Endothelial cell of umbilical vein (primary cell): ENCODE measurements at regions not wholly inside any gene's neighbourhood (a gene's known extent, or its start where the extent isn't known, plus 50 kb on each side); places are given as distances from the start of the nearest gene placed in this dataset.

Experiments
- BruUV-seq: library from RNA; stranded (reverse); fragments of 400-500 nt; replicated peaks from 2 replicates; lab custom pipeline; 2021; lab: Mats Ljungman, UMichigan
- CTCF ChIA-PET: fragments of 300-600, 350-600 bp; sonication (Branson Sonifier 250); formaldehyde crosslinking; loops from one replicate; lab custom pipeline; 2021; ENCODE audit warnings: antibody characterized with exemption, inconsistent platforms; lab: Charles Lee
- POLR2A ChIA-PET: fragments of 300-600, 350-600 bp; sonication (Branson Sonifier 250); formaldehyde crosslinking; loops from one replicate; lab custom pipeline; 2021; ENCODE audit warnings: antibody characterized with exemption, inconsistent platforms; lab: Charles Lee
- DNase-seq: peaks from one replicate; pipeline ENCODE4 v3.0.0-alpha.2; 2011; ENCODE audit warnings: low read depth, low spot score
- FAIRE-seq: peaks from 2 replicates; lab custom pipeline; 2011; peaks lifted over from hg19 to GRCh38; lab: Jason Lieb, UNC
- H2AFZ ChIP-seq: 2 replicates; pipeline ENCODE4 v1.6.0; 2012; ENCODE audit warnings: low read depth, low read length, control low read depth, inconsistent platforms
- H3K27ac ChIP-seq: 2 replicates; pipeline ENCODE4 v1.5.1; 2011; ENCODE audit warnings: low read depth, mild to moderate bottlenecking, control low read depth, low read length, moderate library complexity; ENCODE audit not compliant: insufficient read depth
- H3K27me3 ChIP-seq, 2 experiments: 2 replicates each; pipeline versions ENCODE4 v1.6.0 to v1.6.1; 2011; ENCODE audit warnings: low read length in 2 of 2, mixed read lengths in 1 of 2; ENCODE audit not compliant: control insufficient read depth in 2 of 2, insufficient read depth in 2 of 2
- H3K36me3 ChIP-seq, 2 experiments: 2 replicates in 1 of 2; 3 replicates in 1 of 2; pipeline ENCODE4 v1.5.1; 2011; ENCODE audit warnings: low read length in 2 of 2, mild to moderate bottlenecking in 1 of 2, moderate library complexity in 1 of 2; ENCODE audit not compliant: control insufficient read depth in 2 of 2, insufficient read depth in 2 of 2; ENCODE audit errors: extremely low read depth in 1 of 2
- H3K4me1 ChIP-seq: 3 replicates; pipeline ENCODE4 v1.5.1; 2011; ENCODE audit warnings: mild to moderate bottlenecking, low read length; ENCODE audit not compliant: control insufficient read depth, insufficient read depth; ENCODE audit errors: extremely low read depth
- H3K4me2 ChIP-seq: 2 replicates; pipeline ENCODE4 v1.6.1; 2011; ENCODE audit warnings: low read length, control low read depth, mixed read lengths; ENCODE audit not compliant: insufficient read depth
- H3K4me3 ChIP-seq, 3 experiments: fragments of 200-600 bp in 1 of 3; sonication (generic), shearing (Covaris generic) in 1 of 3; replicated peaks in 1 of 3; 2 replicates each; pipeline ENCODE4 v1.5.1; 2011 to 2016; ENCODE audit warnings: control low read depth in 3 of 3, low read length in 3 of 3, mild to moderate bottlenecking in 2 of 3, inconsistent platforms in 1 of 3, low read depth in 1 of 3, moderate library complexity in 1 of 3; ENCODE audit not compliant: insufficient read depth in 1 of 3
- H3K79me2 ChIP-seq: 2 replicates; pipeline ENCODE4 v1.6.0; 2012; ENCODE audit warnings: low read length, inconsistent platforms; ENCODE audit not compliant: control insufficient read depth, insufficient read depth
- H3K9ac ChIP-seq: replicated peaks from 2 replicates; pipeline ENCODE3; 2011; ENCODE audit warnings: low read length, control low read depth; ENCODE audit not compliant: insufficient read depth; ENCODE audit errors: extremely low read depth
- H3K9me1 ChIP-seq: replicated peaks from 3 replicates; pipeline ENCODE4 v1.6.0; 2011; ENCODE audit warnings: mild to moderate bottlenecking, low read length; ENCODE audit not compliant: control insufficient read depth, insufficient read depth; ENCODE audit errors: extremely low read depth
- H3K9me3 ChIP-seq: replicated peaks from 2 replicates; pipeline ENCODE4 v1.5.1; 2012; ENCODE audit warnings: low read length, inconsistent platforms; ENCODE audit not compliant: control insufficient read depth, insufficient read depth
- H4K20me1 ChIP-seq: replicated peaks from 2 replicates; pipeline ENCODE3; 2011; ENCODE audit warnings: mild to moderate bottlenecking, low read length; ENCODE audit not compliant: control insufficient read depth, insufficient read depth; ENCODE audit errors: extremely low read depth
- EZH2 ChIP-seq: IDR thresholded peaks from 2 replicates; pipeline ENCODE4 v1.6.1; 2012; ENCODE audit warnings: borderline replicate concordance, low read depth, mild to moderate bottlenecking, moderate library complexity, low read length, inconsistent platforms; ENCODE audit not compliant: severe bottlenecking
- FOS ChIP-seq: IDR thresholded peaks from 2 replicates; pipeline ENCODE4 v1.6.1; 2011; ENCODE audit warnings: mild to moderate bottlenecking, low read length, moderate library complexity, borderline replicate concordance; ENCODE audit not compliant: insufficient read depth
- GATA2 ChIP-seq: IDR thresholded peaks from 2 replicates; pipeline ENCODE4 v1.7.0; 2011; ENCODE audit warnings: low read depth, mild to moderate bottlenecking, moderate library complexity, mixed read lengths, low read length; ENCODE audit not compliant: insufficient read length, insufficient read depth
- JUN ChIP-seq: IDR thresholded peaks from 2 replicates; pipeline ENCODE4 v1.6.1; 2011; ENCODE audit warnings: borderline replicate concordance, low read depth; ENCODE audit not compliant: insufficient read length, insufficient read depth
- MAX ChIP-seq: IDR thresholded peaks from 2 replicates; pipeline ENCODE4 v1.6.1; 2011; ENCODE audit not compliant: insufficient read depth, insufficient read length
- MYC ChIP-seq: IDR thresholded peaks from one replicate; pipeline ENCODE4 v1.6.1; 2011; ENCODE audit warnings: mild to moderate bottlenecking, low read depth, low read length
- POLR2A ChIP-seq: IDR thresholded peaks from 2 replicates; pipeline ENCODE4 v1.6.1; 2012; ENCODE audit warnings: low read depth, mild to moderate bottlenecking, control low read depth, low read length
- POLR2AphosphoS5 ChIP-seq: IDR thresholded peaks from 2 replicates; pipeline ENCODE4 v1.6.1; 2012; ENCODE audit warnings: low read depth, mild to moderate bottlenecking, control low read depth, low read length, moderate library complexity; ENCODE audit not compliant: insufficient read depth
- dilution Hi-C: fragments of 300-500 bp; cut with MboI; formaldehyde crosslinking; loops from one replicate; pipeline ENCODE4 v1.15.0; 2019; ENCODE audit warnings: low sequenced_read_pairs; ENCODE audit not compliant: extremely low pct_ligation_motif_present
- intact Hi-C: fragments of 100-400 bp; cut with micrococcal nuclease; formaldehyde crosslinking; loops from one replicate; pipeline ENCODE4 v1.10.0; 2022
- TF ChIP-seq, protein P1 (sequence below), 2 donors: IDR thresholded peaks; 1 replicate in 1 of 2; 2 replicates in 1 of 2; pipeline ENCODE4 v1.5.1; 2011; ENCODE audit warnings: low read length in 2 of 2, mild to moderate bottlenecking in 2 of 2, moderate library complexity in 2 of 2, control low read depth in 1 of 2, inconsistent platforms in 1 of 2, low read depth in 1 of 2; ENCODE audit not compliant: insufficient read depth in 1 of 2; ENCODE audit errors: extremely low read depth in 1 of 2

DNA sequence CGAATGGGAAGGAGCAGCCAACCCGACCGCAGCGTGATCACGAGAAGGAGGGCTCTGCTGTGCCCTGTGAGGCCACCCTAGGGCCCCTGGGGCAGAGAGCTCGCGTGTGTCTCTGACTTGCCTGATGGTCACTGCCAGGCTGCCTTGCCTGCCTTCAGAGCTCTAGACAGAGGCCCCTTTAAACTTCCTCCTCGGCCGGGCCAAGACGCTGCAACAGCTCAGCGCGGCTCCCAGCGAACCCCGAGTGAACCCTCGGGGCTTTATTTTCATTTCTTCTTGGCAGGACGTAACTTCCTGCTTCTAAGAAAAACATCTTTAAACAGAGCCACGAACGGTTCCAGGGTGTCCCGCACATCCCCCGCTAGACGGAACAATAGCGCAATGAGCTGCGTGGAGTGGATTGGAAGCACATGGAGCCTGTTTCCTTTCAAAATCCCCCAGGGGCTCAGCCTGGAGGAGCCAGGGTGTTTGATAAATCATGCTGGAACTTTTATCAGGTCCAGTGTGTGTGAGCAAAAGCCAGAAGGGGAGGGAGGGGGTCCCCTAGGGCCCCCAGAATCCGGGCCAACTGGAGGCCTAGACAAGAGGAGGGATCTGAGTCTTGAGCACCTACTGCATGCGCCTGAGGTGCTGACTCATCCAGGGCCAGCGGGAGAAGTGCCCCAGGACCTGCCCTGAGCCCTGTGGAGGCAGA, 134.1 kb upstream of the GDF10 start:
- H3K79me2 ChIP-seq = no peaks in the 10 kb centered on the region
- H3K36me3 ChIP-seq = no peaks in the 10 kb centered on the region
- no peaks in the 10 kb centered on the region for H3K9me3 ChIP-seq
- BruUV-seq = no TSS peak
- intact Hi-C loops (no loop called here), dilution Hi-C loops (no loop called here)
- no peaks in the 10 kb centered on the region for H3K27me3 ChIP-seq
- H3K4me1 ChIP-seq = no peaks in the 10 kb centered on the region
- ChIA-PET CTCF (interaction anchor here (0.9 to 1.2 kb wide), 2 partner anchors 12 to 14 kb away, joined by 3 read pairs; no protein-coding TSS in a partner anchor), POLR2A (no interaction called here)
- H3K9ac ChIP-seq = no peak overlapping the region
- H3K27ac ChIP-seq = no peak overlapping the region
- no peak overlapping the region for H3K4me3 ChIP-seq
- TF ChIP-seq, protein P1, sequence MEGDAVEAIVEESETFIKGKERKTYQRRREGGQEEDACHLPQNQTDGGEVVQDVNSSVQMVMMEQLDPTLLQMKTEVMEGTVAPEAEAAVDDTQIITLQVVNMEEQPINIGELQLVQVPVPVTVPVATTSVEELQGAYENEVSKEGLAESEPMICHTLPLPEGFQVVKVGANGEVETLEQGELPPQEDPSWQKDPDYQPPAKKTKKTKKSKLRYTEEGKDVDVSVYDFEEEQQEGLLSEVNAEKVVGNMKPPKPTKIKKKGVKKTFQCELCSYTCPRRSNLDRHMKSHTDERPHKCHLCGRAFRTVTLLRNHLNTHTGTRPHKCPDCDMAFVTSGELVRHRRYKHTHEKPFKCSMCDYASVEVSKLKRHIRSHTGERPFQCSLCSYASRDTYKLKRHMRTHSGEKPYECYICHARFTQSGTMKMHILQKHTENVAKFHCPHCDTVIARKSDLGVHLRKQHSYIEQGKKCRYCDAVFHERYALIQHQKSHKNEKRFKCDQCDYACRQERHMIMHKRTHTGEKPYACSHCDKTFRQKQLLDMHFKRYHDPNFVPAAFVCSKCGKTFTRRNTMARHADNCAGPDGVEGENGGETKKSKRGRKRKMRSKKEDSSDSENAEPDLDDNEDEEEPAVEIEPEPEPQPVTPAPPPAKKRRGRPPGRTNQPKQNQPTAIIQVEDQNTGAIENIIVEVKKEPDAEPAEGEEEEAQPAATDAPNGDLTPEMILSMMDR (IDR thresholded peaks at IDR 0.05; ENCODE audit: extremely low read depth in 1 of 2, insufficient read depth in 1 of 2, low read depth in 1 of 2, low read length in 2 of 2) = no peak
- TF ChIP-seq MAX (no peak), POLR2AphosphoS5 (no peak), JUN (no peak), EZH2 (no peak), GATA2 (no peak), FOS (no peak), MYC (no peak), POLR2A (no peak)
- no peaks in the 10 kb centered on the region for H3K9me1 ChIP-seq
- FAIRE-seq = no peak
- peak overlapping the region; percentile 35 for H2AFZ ChIP-seq
- no peak overlapping the region for H3K4me2 ChIP-seq
- peak; percentile 11 for DNase-seq
- no peaks in the 10 kb centered on the region for H4K20me1 ChIP-seq
